IPS DF 4.7 (cell line): ENCODE measurements at regions not wholly inside any gene's neighbourhood (a gene's known extent, or its start where the extent isn't known, plus 50 kb on each side); places are given as distances from the start of the nearest gene placed in this dataset.
A peak's percentile ranks its signal among the peaks of the same experiment; 100 is the strongest.
"Not testable (repeated sequence)": the region's sequence is repeated elsewhere in the genome, so short reads cannot be mapped to it uniquely, and the experiment has no call there.

Experiments used
- DNase-seq: peaks from one replicate; pipeline ENCODE4 v3.0.0-alpha.2; 2013; ENCODE audit warnings: low spot score; ENCODE audit errors: extremely low read depth

GRCh38 chr2:7427293-7428060, 510.3 kb downstream of the RNF144A start:
- DNase-seq: peak; percentile 72

- no peak for DNase-seq
Measured at GRCh38 chr2:7428454-7429204, 511.4 kb downstream of the RNF144A start.

DNA sequence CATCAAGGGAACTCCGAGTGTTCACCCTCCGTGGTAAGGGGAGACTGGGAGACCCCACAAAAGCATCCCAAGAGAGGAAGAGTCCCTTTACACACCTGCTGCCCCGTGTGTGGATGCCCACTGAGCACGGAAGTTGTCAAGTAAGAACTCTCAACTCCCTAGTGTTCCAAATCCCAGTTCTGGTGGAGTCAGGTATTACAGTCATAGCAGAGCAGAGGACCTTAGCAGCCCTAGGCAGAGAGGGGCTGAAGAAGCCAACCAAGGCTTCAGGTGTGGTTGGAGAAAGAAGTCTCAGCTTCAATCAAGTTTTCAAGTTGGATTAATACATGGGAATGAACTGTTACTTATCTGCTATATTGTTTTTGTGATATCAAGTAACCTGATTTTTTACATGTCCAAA, 512.5 kb downstream of the RNF144A start:
- DNase-seq: no peak

GRCh38 chr2:7430421-7430868, 513.2 kb downstream of the RNF144A start:
- DNase-seq: no peak

- peak; percentile 58 for DNase-seq
Measured at GRCh38 chr2:7430869-7431641, 513.8 kb downstream of the RNF144A start.

DNA sequence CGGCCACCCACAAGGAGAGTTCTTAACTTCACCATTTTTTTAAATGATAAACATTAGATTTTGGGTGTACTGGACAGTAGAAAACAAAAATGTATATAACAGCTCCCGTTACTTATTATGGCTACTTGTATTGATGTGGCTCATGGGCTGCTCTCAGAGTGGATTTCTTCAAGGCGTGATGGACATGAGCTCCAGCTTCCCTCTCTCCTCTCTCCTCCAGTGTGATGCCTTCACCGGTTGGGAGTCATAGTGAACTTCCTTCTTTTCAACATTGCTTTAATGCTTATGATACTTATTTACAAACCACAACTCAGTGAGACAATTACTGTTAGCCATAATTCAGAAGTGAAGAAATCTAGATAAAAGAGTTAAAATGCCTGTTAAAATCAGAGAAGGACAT, 515.2 kb downstream of the RNF144A start:
- no peak for DNase-seq

GRCh38 chr2:7436096-7436906, 519.1 kb downstream of the RNF144A start:
- no peak for DNase-seq

- DNase-seq: no peak
Measured at GRCh38 chr2:7437141-7437540, 519.9 kb downstream of the RNF144A start.

GRCh38 chr2:7437716-7438632, 520.8 kb downstream of the RNF144A start:
- DNase-seq: no peak

- no peak for DNase-seq
Measured at GRCh38 chr2:7438855-7439254, 521.6 kb downstream of the RNF144A start.

DNA sequence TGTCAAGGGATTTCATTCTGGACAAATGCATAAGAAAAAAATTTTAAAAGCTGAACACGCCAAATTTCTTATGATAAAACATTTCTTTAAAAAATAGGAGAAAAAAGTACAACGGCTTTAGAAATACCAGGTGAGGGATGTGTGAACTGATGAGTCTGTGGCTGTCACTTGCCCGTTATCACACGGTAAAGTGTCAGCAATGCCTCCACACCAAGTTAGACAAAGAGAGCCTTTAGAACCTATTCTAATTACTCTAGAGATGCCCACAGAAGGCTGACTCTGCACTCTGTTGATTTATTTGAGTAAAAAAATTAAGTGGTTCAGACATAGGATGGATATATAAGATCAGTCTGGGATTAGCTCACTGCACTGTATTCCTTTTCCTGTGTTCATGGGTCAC, 523.8 kb downstream of the RNF144A start:
- DNase-seq: no peak

DNA sequence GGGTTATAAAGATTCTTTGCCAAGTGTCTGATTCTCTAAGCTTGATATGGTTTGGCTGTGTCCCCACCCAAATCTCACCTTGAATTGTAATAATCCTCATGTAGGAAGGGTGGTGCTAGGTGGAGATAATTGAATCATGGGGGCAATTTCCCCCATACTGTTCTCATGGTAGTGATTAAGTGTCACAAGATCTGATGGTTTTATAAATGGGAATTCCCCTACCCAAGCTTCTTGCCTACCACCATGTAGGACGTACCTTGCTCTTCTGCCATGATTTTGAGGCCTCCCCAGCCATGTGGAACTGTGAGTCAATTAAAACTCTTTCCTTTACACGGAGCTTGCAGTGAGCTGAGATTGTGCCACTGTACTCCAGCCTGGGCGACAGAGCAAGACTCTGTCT, 524.6 kb downstream of the RNF144A start:
- not testable (repeated sequence) for DNase-seq

DNA sequence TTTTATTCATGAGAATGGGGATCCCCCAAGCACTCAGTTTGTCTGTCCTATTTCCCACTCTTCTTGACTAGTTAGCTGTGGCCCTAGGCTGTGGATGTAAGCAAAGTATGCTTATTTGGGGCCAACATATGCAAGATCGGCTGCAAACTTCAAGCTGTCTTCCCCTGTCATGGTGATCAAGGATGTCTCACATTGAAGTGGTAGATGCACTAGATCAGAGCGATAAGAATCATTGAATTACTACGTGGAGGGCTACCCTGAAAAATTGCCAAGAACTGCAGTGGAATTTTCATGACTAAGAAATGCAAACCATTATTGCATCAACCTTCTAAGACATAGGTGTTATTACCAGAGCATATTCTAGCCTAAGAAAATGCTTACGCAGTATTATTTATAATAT, 527.4 kb downstream of the RNF144A start:
- no peak for DNase-seq

- DNase-seq: no peak
Measured at GRCh38 chr2:7448578-7449264, 531.5 kb downstream of the RNF144A start.

GRCh38 chr2:7449298-7449697, 532.1 kb downstream of the RNF144A start:
- no peak for DNase-seq

DNA sequence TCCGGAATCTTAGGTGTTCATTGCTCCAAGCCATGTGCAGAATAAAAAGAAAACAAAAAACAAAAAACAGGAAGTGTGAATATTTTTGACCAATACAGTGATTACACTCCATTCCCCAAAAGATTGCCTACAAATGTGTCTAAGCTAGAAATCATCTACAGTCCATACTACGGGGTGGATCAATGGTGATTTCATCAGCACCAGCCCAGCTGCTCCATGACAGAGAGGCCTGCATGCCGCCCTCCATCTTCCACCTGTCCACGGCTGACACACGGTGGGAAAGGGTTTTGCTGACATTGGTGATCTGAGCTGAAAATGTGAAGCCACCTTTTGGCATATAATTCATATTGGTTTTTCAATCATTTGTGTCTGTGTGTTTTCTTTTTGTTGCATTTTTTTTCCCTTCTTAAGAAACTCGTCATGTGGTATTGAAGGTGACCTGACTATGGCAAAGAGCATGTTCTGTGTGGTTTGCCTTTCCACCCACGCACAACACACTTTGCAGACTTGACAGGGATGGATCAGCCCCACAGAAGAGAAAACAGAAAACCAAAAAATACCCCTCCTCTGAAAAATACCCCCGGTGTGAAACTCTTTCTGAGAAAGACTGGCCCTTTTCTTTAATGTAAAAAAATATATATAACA, 533.1 kb downstream of the RNF144A start:
- DNase-seq: no peak

DNA sequence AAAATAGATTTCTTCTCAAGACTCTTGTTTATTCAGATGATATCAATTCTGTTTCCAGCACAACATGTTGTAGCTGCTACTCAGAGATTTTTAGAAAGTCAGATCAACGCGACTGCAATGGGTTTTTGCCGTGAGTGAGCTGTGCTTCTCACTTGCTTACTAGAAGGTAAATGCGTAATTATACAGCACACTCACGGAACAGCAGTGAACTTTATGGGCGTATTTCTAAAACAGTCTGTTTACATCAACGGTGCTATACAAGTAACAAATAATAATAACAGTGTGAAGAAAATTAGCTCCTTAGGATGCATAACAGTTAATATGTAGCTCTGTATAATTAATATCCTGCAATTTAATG, 533.6 kb downstream of the RNF144A start:
- DNase-seq: no peak

DNA sequence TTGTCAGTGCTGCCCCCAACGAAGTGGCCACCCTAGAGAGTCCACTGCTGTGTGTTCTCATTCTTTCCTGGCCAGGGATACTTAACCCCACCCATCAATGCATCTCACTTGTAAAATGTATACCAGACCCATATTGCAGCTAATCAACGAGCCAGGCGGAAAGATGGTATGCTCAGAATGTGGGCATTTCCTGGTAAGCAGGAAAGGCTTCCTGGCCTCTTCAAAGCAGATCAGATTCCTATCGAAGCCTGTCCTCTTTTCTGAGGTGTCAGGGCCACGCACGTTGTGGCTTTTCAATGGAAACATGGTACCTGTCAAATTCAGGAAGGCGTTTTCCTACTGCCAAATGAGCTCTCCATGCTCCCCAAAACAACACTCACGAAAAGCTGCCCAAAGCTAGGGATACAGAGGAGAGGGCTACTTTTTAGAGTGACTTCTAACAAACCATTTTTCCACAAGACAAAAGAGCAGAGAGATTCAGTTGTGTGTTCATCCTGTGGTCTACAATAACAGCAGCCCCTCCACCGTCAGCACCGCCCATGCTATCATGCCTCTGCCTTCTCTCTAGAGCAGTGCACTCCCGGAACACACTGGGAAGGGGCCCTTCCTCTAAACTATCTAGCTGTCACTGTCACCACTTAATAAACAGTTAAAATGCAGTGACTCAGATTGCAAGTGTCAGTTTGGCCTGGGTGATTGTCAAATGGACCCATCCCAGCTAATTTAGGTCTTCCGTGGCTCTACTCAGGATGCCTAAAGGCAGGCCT, 535.1 kb downstream of the RNF144A start:
- no peak for DNase-seq
